Epithelial cell of proximal tubule (primary cell): ENCODE measurements at regions not wholly inside any gene's neighbourhood (a gene's known extent, or its start where the extent isn't known, plus 50 kb on each side); places are given as distances from the start of the nearest gene placed in this dataset.

Experiments
- DNase-seq: peaks from one replicate; pipeline ENCODE4 v3.0.0-alpha.2; 2011; ENCODE audit warnings: low read depth
- H3K4me3 ChIP-seq: 2 replicates; pipeline ENCODE4 v1.5.1; 2011; ENCODE audit warnings: low read depth, mild to moderate bottlenecking, low read length
- TF ChIP-seq, protein P1 (sequence below): conservative IDR thresholded peaks from 2 replicates; pipeline ENCODE4 v1.5.1; 2012; ENCODE audit warnings: low read depth, mild to moderate bottlenecking, low read length

DNA sequence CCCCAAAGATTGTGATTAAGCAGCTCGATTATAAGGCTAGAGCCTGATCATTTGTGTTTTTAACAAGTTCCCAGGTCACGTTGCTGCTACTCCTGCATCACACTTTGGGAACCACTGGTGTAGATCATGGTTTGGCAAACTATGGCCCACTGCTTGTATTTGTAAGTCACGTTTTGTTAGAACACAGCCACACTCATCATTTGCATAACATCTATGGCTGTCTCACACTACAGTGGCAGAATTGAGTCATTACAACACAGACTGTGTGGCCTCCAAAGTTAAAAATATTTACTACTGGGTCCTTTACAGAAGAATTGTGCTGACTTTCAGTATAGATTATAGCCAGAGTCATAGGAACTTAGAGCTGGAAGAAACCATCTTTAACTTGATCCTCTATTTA is 515.3 kb upstream of the PSMD7 start:
- no peak for DNase-seq
- TF ChIP-seq, protein P1, sequence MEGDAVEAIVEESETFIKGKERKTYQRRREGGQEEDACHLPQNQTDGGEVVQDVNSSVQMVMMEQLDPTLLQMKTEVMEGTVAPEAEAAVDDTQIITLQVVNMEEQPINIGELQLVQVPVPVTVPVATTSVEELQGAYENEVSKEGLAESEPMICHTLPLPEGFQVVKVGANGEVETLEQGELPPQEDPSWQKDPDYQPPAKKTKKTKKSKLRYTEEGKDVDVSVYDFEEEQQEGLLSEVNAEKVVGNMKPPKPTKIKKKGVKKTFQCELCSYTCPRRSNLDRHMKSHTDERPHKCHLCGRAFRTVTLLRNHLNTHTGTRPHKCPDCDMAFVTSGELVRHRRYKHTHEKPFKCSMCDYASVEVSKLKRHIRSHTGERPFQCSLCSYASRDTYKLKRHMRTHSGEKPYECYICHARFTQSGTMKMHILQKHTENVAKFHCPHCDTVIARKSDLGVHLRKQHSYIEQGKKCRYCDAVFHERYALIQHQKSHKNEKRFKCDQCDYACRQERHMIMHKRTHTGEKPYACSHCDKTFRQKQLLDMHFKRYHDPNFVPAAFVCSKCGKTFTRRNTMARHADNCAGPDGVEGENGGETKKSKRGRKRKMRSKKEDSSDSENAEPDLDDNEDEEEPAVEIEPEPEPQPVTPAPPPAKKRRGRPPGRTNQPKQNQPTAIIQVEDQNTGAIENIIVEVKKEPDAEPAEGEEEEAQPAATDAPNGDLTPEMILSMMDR = no peak
- no peak overlapping the region for H3K4me3 ChIP-seq

DNA sequence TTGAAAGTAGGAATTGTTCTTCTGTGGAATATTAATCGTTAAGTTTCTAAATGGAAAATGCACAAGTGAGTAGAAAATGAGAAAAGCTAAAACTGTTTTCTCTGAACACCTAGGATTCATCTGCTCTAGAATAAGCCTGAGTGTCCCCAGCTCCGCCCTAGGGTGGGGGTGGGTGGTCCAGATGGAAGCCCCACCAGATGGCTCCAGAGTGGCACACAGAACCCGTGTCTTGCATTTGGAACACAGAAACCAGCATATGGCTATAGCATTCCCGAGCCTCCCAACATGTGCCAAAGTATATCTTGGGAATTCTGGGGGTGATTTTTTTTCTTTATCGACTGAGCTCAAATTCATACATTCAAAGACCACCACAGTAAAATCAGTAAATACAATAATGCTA is 517.7 kb upstream of the PSMD7 start:
- no peak overlapping the region for H3K4me3 ChIP-seq
- DNase-seq = no peak
- TF ChIP-seq, protein P1 = no peak

DNA sequence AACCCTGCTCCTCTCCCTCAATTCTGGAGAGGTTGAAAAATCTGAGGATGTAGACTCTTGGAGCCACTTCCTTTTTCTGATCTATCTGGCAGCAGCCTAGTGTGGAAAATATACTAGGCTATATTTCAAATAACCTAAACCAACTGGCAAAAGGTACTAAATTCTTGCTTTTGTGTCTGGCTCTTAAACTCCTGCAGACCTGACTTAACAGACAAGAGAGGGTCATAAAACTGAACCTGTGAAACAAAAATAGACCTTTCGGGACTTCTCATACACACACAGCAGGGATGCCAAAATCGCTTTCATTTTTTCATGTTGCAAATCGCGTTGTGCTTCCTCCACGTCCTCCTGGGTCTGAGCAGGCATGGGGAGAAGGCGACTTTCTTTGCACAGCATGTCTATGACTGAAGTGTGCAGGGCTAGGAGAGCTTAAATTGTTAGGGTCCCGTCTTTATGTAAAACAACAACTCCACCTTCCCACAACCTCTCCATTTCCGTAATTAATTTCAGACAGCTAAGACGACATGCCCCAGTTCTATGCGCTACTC is 520.7 kb upstream of the PSMD7 start:
- TF ChIP-seq, protein P1 = no peak
- H3K4me3 ChIP-seq = no peak overlapping the region
- DNase-seq = no peak

DNA sequence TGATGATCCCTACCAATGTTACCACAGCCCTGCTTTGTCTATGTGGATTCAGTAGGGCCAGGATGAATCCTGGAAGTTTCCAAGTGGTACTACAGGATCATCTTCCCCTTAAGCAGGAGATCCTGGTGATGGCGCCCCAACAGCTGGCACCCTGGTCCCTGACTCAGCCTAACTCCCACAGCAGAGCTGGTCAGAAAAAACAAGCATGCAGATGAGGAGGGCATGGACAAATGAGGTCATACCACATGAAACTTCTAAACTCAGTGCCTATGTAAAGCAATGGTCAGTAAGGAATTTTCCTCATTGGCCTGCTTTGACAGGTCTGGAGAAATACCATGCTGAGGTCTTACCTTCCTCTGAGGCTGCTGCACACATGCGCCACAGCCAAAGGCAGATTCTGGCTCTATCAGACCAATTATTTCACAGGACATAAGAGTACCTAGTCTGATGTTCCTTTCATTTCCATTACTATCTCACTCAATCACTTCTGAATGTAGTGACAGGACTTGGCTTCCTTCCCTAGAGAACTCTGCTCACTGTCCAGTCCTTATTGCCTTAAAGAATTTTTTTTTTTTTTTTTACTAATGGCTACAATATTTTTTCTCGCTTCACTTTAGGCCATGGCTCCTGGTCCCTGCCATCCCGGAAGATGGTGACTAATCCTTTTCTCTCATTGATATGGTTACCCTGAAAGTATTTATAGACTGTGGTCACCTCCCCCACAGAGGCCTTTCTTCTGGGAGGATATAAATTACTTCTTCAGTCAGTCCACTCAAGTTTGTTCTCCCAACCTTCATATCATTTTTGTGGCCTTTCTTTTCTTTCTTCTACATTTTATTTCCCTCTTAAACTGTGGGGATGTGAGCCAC is 525.2 kb upstream of the PSMD7 start:
- no peak overlapping the region for H3K4me3 ChIP-seq
- no peak for DNase-seq
- TF ChIP-seq, protein P1 = no peak

DNA sequence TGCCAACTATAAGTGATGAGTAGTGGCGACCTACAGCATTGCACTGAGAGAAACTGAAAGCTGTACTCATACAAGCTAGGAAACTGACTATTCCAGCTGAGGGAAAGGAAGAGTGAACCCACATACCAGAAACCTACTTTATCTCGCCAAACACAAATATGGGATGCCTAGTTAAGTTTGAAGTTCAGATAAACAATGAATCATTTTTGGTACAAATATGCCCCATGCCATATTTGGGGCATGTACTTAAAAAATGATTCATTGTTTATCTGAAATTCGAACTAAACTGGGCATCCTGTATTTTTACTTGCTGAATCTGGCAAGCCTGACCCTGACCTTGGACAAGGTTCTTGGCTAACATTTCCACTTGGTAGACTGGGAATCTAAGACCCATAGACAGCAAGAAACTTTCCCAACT is 527.8 kb upstream of the PSMD7 start:
- DNase-seq = no peak
- TF ChIP-seq, protein P1 = no peak
- H3K4me3 ChIP-seq = no peak overlapping the region

DNA sequence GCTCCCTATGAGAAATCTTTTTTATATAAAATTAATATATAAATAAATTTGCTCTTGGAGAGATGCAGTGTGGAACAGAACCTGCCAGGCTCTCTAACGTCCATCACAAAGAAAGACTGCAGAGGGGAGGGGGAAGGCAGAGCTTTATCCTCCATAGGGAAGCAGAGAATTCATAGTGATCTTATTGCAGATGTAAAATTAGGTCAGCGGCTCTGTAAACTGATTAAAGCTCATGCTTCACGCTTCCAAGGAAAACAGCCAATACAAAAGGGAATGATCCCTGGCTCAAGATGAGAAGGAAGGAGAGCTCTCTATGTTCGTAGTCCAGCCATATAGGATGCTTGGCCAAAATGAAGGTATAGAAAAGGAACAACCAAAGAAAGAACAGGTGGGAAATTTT is 532.3 kb upstream of the PSMD7 start:
- TF ChIP-seq, protein P1 = no peak
- no peak for DNase-seq
- no peak overlapping the region for H3K4me3 ChIP-seq
